ENCODE measurements at regions not wholly inside any gene's neighbourhood (a gene's known extent, or its start where the extent isn't known, plus 50 kb on each side); places are given as distances from the start of the nearest gene placed in this dataset.

- Histone ChIP-seq H3K36me3 (no peaks in the 10 kb centered on the region), H3K4me1 (no peaks in the 10 kb centered on the region), H3K9me3 (no peaks in the 10 kb centered on the region), H3K27ac (no peak overlapping the region), H3K4me3 (no peak overlapping the region), H3K27me3 (peaks cover 0 to 25% (median 0%) of the 10 kb centered on the region in 4 donors)
- intact Hi-C loops (cut with DNase I) = no loop called here
- DNase-seq = no peak
- 68 to 73% methylated on average over 3 of the region's 3 CpGs for WGBS, 2 donors
- TF ChIP-seq CTCF (IDR thresholded peaks at IDR 0.05) (no peak), POLR2A (IDR thresholded peaks at IDR 0.05) (no peak)
Measured at GRCh38 chr12:3966376-3966775, 93.2 kb upstream of the PARP11 start.

GRCh38 chr12:3965046-3965445 is 91.8 kb upstream of the PARP11 start:
- Histone ChIP-seq H3K4me1 (no peaks in the 10 kb centered on the region), H3K27me3 (peaks cover 0 to 18% (median 0%) of the 10 kb centered on the region in 4 donors), H3K27ac (no peak overlapping the region), H3K4me3 (no peak overlapping the region), H3K9me3 (no peaks in the 10 kb centered on the region), H3K36me3 (no peaks in the 10 kb centered on the region)
- DNase-seq = no peak
- no peak for TF ChIP-seq CTCF (IDR thresholded peaks at IDR 0.05)
- no peak for TF ChIP-seq POLR2A (IDR thresholded peaks at IDR 0.05)
- 73 to 97% methylated on average over 2 to 3 of the region's 3 CpGs for WGBS, 2 donors
- intact Hi-C loops (cut with DNase I) = no loop called here

GRCh38 chr12:3964439-3964838 is 91.2 kb upstream of the PARP11 start:
- DNase-seq = no peak
- Histone ChIP-seq H3K4me1 (no peaks in the 10 kb centered on the region), H3K9me3 (no peaks in the 10 kb centered on the region), H3K27me3 (peaks cover 0 to 18% (median 0%) of the 10 kb centered on the region in 4 donors), H3K27ac (no peak overlapping the region), H3K4me3 (no peak overlapping the region), H3K36me3 (no peaks in the 10 kb centered on the region)
- TF ChIP-seq CTCF (IDR thresholded peaks at IDR 0.05) = no peak
- no peak for TF ChIP-seq POLR2A (IDR thresholded peaks at IDR 0.05)
- 59 to 60% methylated on average over 9 of the region's 9 CpGs for WGBS, 2 donors
- intact Hi-C loops (cut with DNase I) = no loop called here

GRCh38 chr12:3962631-3963483 is 89.7 kb upstream of the PARP11 start:
- peaks cover 0 to 23% (median 0%) of the 10 kb centered on the region in 4 donors for H3K27me3 ChIP-seq
- no peak overlapping the region for H3K4me3 ChIP-seq
- no peaks in the 10 kb centered on the region for H3K36me3 ChIP-seq
- TF ChIP-seq CTCF (IDR thresholded peaks at IDR 0.05) (no peak), POLR2A (IDR thresholded peaks at IDR 0.05) (no peak)
- WGBS, 2 donors = 59 to 70% methylated on average over 7 to 8 of the region's 8 CpGs
- DNase-seq = no peak
- no peak overlapping the region for H3K27ac ChIP-seq
- no peaks in the 10 kb centered on the region for H3K9me3 ChIP-seq
- intact Hi-C loops (cut with DNase I) = no loop called here
- no peaks in the 10 kb centered on the region for H3K4me1 ChIP-seq

GRCh38 chr12:3961591-3961990 is 88.4 kb upstream of the PARP11 start:
- Histone ChIP-seq H3K4me3 (no peak overlapping the region), H3K27me3 (peaks cover 0 to 29% (median 0%) of the 10 kb centered on the region in 4 donors), H3K27ac (no peak overlapping the region), H3K4me1 (no peaks in the 10 kb centered on the region), H3K9me3 (no peaks in the 10 kb centered on the region), H3K36me3 (no peaks in the 10 kb centered on the region)
- DNase-seq = no peak
- WGBS, 2 donors = 27 to 43% methylated on average over 9 of the region's 9 CpGs
- TF ChIP-seq POLR2A (IDR thresholded peaks at IDR 0.05) = no peak
- TF ChIP-seq CTCF (IDR thresholded peaks at IDR 0.05) = no peak
- intact Hi-C loops (cut with DNase I) = no loop called here
